HepG2 (cell line): ENCODE measurements at regions not wholly inside any gene's neighbourhood (a gene's known extent, or its start where the extent isn't known, plus 50 kb on each side); places are given as distances from the start of the nearest gene placed in this dataset.

Experiments used
- ATAC-seq: fragments of 200-7000 bp; cut with Tn5 transposase; 3 replicates; pipeline ENCODE4 v1.9.1; 2020; ENCODE audit warnings: mild to moderate bottlenecking, moderate library complexity
- BruUV-seq: library from RNA; stranded (reverse); fragments of 400-500 nt; replicated peaks from 2 replicates; lab custom pipeline; 2021; lab: Mats Ljungman, UMichigan
- CTCF ChIA-PET: fragments of 300-600 bp; formaldehyde crosslinking; extraction: SDS; loops from one replicate; lab custom pipeline; 2021; ENCODE audit warnings: low total read pairs, inconsistent platforms, low intra/inter-chr PET ratio; lab: Yijun Ruan, JAX
- POLR2A ChIA-PET: fragments of 350-600 bp; sonication (Branson Sonifier 250); formaldehyde crosslinking; loops from one replicate; lab custom pipeline; 2020; ENCODE audit warnings: antibody characterized with exemption, inconsistent platforms; lab: Yijun Ruan, JAX
- DNase-seq: peaks from one replicate; pipeline ENCODE4 v3.0.0-alpha.2; 2015; ENCODE audit warnings: low spot score
- FAIRE-seq: peaks from 3 replicates; lab custom pipeline; 2011; peaks lifted over from hg19 to GRCh38; lab: Jason Lieb, UNC
- H2AFZ ChIP-seq: one replicate; pipeline ENCODE4 v1.6.1; 2011; ENCODE audit warnings: low read length, inconsistent platforms
- H3K27ac ChIP-seq: fragments of 300-600 bp; 3 replicates; pipeline ENCODE4 v1.8.0; 2011; ENCODE audit warnings: mixed run types, mild to moderate bottlenecking, mixed read lengths, low read length, inconsistent platforms; ENCODE audit not compliant: insufficient read depth; ENCODE audit errors: extremely low read length
- H3K27me3 ChIP-seq, 2 experiments: fragments of 200-600 bp in 1 of 2; 2 replicates in 1 of 2; 3 replicates in 1 of 2; pipeline versions ENCODE4 v1.6.0 to v1.8.0; 2011; ENCODE audit warnings: low read length in 2 of 2, mild to moderate bottlenecking in 2 of 2, moderate library complexity in 2 of 2, inconsistent platforms in 1 of 2; ENCODE audit not compliant: insufficient read depth in 2 of 2, control insufficient read depth in 1 of 2
- H3K36me3 ChIP-seq, 2 experiments: fragments of 200-600 bp in 1 of 2; replicated peaks in 1 of 2; 2 replicates in 1 of 2; 3 replicates in 1 of 2; pipeline versions ENCODE4 v1.5.1 to v1.8.0; 2011; ENCODE audit warnings: low read length in 2 of 2, inconsistent platforms in 1 of 2; ENCODE audit not compliant: insufficient read depth in 2 of 2, control insufficient read depth in 1 of 2
- H3K4me1 ChIP-seq: 2 replicates; pipeline ENCODE4 v1.5.1; 2012; ENCODE audit warnings: low read length, inconsistent platforms; ENCODE audit not compliant: insufficient read depth
- H3K4me2 ChIP-seq: 2 replicates; pipeline ENCODE4 v1.6.0; 2011; ENCODE audit warnings: low read depth, low read length, inconsistent platforms
- H3K4me3 ChIP-seq, 3 experiments: fragments of 200-600 bp in 1 of 3; sonication (generic), shearing (Covaris generic) in 1 of 3; replicated peaks in 1 of 3; 2 replicates each; pipeline ENCODE4 v1.5.1; 2011 to 2016; ENCODE audit warnings: low read length in 3 of 3, inconsistent platforms in 2 of 3, low read depth in 2 of 3, mild to moderate bottlenecking in 2 of 3, control low read depth in 1 of 3, mixed read lengths in 1 of 3; ENCODE audit not compliant: insufficient read depth in 1 of 3
- H3K79me2 ChIP-seq: one replicate; pipeline ENCODE4 v1.6.1; 2011; ENCODE audit warnings: low read length, inconsistent platforms; ENCODE audit not compliant: insufficient read depth
- H3K9ac ChIP-seq: 2 replicates; pipeline ENCODE4 v1.6.0; 2011; ENCODE audit warnings: mild to moderate bottlenecking, low read depth, low read length, inconsistent platforms; ENCODE audit not compliant: insufficient read depth
- H3K9me3 ChIP-seq: 2 replicates; pipeline ENCODE4 v1.5.1; 2012; ENCODE audit warnings: mild to moderate bottlenecking, low read length
- H4K20me1 ChIP-seq: 2 replicates; pipeline ENCODE4 v1.6.0; 2011; ENCODE audit warnings: inconsistent platforms, mild to moderate bottlenecking, low read length, moderate library complexity; ENCODE audit not compliant: insufficient read depth
- ARID5B ChIP-seq: IDR thresholded peaks from 2 replicates; pipeline ENCODE4 v1.4.0; 2020; ENCODE audit warnings: mild to moderate bottlenecking, missing genetic modification reagents
- BATF2 ChIP-seq: sonication (generic); formaldehyde crosslinking; IDR thresholded peaks from 2 replicates; pipeline ENCODE4 v1.8.0; 2022; ENCODE audit warnings: mild to moderate bottlenecking, missing genetic modification reagents, moderate library complexity
- BCL6 ChIP-seq: IDR thresholded peaks from 2 replicates; pipeline ENCODE4 v1.6.1; 2016; ENCODE audit warnings: missing genetic modification reagents, missing compliant biosample characterization
- BRCA1 ChIP-seq: sonication (generic); formaldehyde crosslinking; IDR thresholded peaks from 2 replicates; pipeline ENCODE4 v1.4.0; 2020; ENCODE audit warnings: missing genetic modification reagents
- CBX2 ChIP-seq, 2 experiments: fragments of 200-600 bp in 1 of 2; sonication (generic); formaldehyde crosslinking in 1 of 2; IDR thresholded peaks; 2 replicates each; pipeline versions ENCODE4 v1.7.0 to v1.8.1; 2018 to 2022; ENCODE audit warnings: low read depth in 2 of 2, low read length in 1 of 2, mild to moderate bottlenecking in 1 of 2, missing genetic modification reagents in 1 of 2
- CSRNP2 ChIP-seq: sonication (generic); formaldehyde crosslinking; conservative IDR thresholded peaks from 2 replicates; pipeline ENCODE4 v1.8.0; 2022; ENCODE audit warnings: low read depth, missing genetic modification reagents
- CTCF ChIP-seq: sonication (generic); formaldehyde crosslinking; IDR thresholded peaks from 2 replicates; pipeline ENCODE4 v1.5.0; 2020; ENCODE audit warnings: mild to moderate bottlenecking, missing genetic modification reagents, moderate library complexity
- JDP2 ChIP-seq: sonication (generic); formaldehyde crosslinking; IDR thresholded peaks from 2 replicates; pipeline ENCODE4 v1.8.1; 2022; ENCODE audit warnings: missing genetic modification reagents, borderline replicate concordance
- NFKB2 ChIP-seq: sonication (generic); formaldehyde crosslinking; IDR thresholded peaks from 2 replicates; pipeline ENCODE4 v1.4.0; 2020; ENCODE audit warnings: missing genetic modification reagents, borderline replicate concordance
- NFRKB ChIP-seq: fragments of 450-650 bp; IDR thresholded peaks from 2 replicates; pipeline ENCODE4 v1.6.1; 2017
- NFYC ChIP-seq: IDR thresholded peaks from 2 replicates; pipeline ENCODE4 v1.6.1; 2016; ENCODE audit warnings: missing genetic modification reagents, missing compliant biosample characterization
- PRDM4 ChIP-seq: sonication (generic); formaldehyde crosslinking; IDR thresholded peaks from 2 replicates; pipeline ENCODE4 v1.9.0; 2021; ENCODE audit warnings: missing genetic modification reagents, borderline replicate concordance
- SCMH1 ChIP-seq: sonication (generic); formaldehyde crosslinking; IDR thresholded peaks from 2 replicates; pipeline ENCODE4 v1.9.0; 2021; ENCODE audit warnings: missing genetic modification reagents, mild to moderate bottlenecking, borderline replicate concordance
- ZBTB1 ChIP-seq: sonication (generic); formaldehyde crosslinking; IDR thresholded peaks from 2 replicates; pipeline ENCODE4 v1.4.0; 2020; ENCODE audit warnings: missing genetic modification reagents, borderline replicate concordance
- ZNF572 ChIP-seq: sonication (generic); formaldehyde crosslinking; IDR thresholded peaks from 2 replicates; pipeline ENCODE4 v1.5.1; 2020; ENCODE audit warnings: mild to moderate bottlenecking, missing genetic modification reagents
- WGBS: methylation state at CpG from one replicate; pipeline ENCODE4 v1.1.6; 2017; ENCODE audit warnings: low lambda C conversion rate; 5-methylcytosine and 5-hydroxymethylcytosine counted together
- in situ Hi-C: cut with HindIII; loops from 2 replicates; pipeline ENCODE4 v1.10.0; 2017; ENCODE audit warnings: low pct_unique_long_range_greater_than_20kb; ENCODE audit not compliant: extremely low pct_ligation_motif_present
- intact Hi-C: fragments of 100-400 bp; cut with micrococcal nuclease; formaldehyde crosslinking; loops from one replicate; pipeline ENCODE4 v1.10.0; 2022; ENCODE audit not compliant: unreplicated experiment

- Histone ChIP-seq H3K79me2 (peaks cover 10% of the 10 kb centered on the region), H3K4me2 (no peak overlapping the region), H4K20me1 (no peaks in the 10 kb centered on the region; the same call in 1 of the 2 replicates), H3K9ac (no peak overlapping the region), H3K9me3 (no peaks in the 10 kb centered on the region), H3K4me3 (no peak overlapping the region), H2AFZ (no peak overlapping the region), H3K36me3 (no peaks in the 10 kb centered on the region; a peak in 2 of 5 replicates), H3K27ac (no peak overlapping the region), H3K4me1 (peaks cover 4% of the 10 kb centered on the region), H3K27me3 (no peaks in the 10 kb centered on the region)
- CTCF ChIA-PET = no interaction called here
- FAIRE-seq = no peak
- POLR2A ChIA-PET = no interaction called here
- WGBS = 99% methylated on average over 2 of the region's 2 CpGs
- no TSS peak for BruUV-seq
- in situ Hi-C loops (no loop called here), intact Hi-C loops (no loop called here)
- DNase-seq = no peak
- no peak for ATAC-seq
- TF ChIP-seq BATF2 (CRISPR knock-in tag) (no peak), BRCA1 (no peak), JDP2 (CRISPR knock-in tag) (no peak), NFYC (CRISPR knock-in tag) (no peak), NFKB2 (no peak), SCMH1 (CRISPR knock-in tag) (no peak), PRDM4 (CRISPR knock-in tag) (no peak), NFRKB (no peak), ZNF572 (CRISPR knock-in tag) (no peak), BCL6 (CRISPR knock-in tag) (no peak), CTCF (no peak), CBX2 (IDR thresholded peaks at IDR 0.05; ENCODE audit: low read depth, low read length) (no peak), CBX2 (CRISPR knock-in tag; IDR thresholded peaks at IDR 0.05; ENCODE audit: low read depth) (no peak), ZBTB1 (no peak), ARID5B (CRISPR knock-in tag) (no peak), CSRNP2 (CRISPR knock-in tag) (no peak)
Observed at GRCh38 chr9:36463467-36463866, 63.4 kb upstream of the RNF38 start.
